IPS-20b (cell line): ENCODE measurements at regions not wholly inside any gene's neighbourhood (a gene's known extent, or its start where the extent isn't known, plus 50 kb on each side); places are given as distances from the start of the nearest gene placed in this dataset.
"Not testable (repeated sequence)": the region's sequence is repeated elsewhere in the genome, so short reads cannot be mapped to it uniquely, and the experiment has no call there.

Experiments used
- H3K27ac ChIP-seq: one replicate; pipeline ENCODE4 v1.5.1; 2013; ENCODE audit warnings: low read length
- H3K27me3 ChIP-seq: 2 replicates; pipeline ENCODE4 v1.6.1; 2013; ENCODE audit warnings: mild to moderate bottlenecking, low read length, inconsistent platforms; ENCODE audit not compliant: insufficient read depth
- H3K36me3 ChIP-seq: 2 replicates; pipeline ENCODE4 v1.6.1; 2013; ENCODE audit warnings: low read depth, mild to moderate bottlenecking, inconsistent platforms, low read length, moderate library complexity; ENCODE audit not compliant: insufficient read depth
- H3K4me1 ChIP-seq: 2 replicates; pipeline ENCODE4 v1.6.1; 2013; ENCODE audit warnings: mild to moderate bottlenecking, control low read depth, inconsistent platforms, low read length, moderate library complexity; ENCODE audit not compliant: insufficient read depth
- H3K4me3 ChIP-seq: 2 replicates; pipeline ENCODE4 v1.5.1; 2013; ENCODE audit warnings: mild to moderate bottlenecking, low read length, inconsistent platforms
- H3K9ac ChIP-seq: 2 replicates; pipeline ENCODE4 v1.6.1; 2013; ENCODE audit warnings: low read depth, mild to moderate bottlenecking, inconsistent platforms, low read length, moderate library complexity
- H3K9me3 ChIP-seq: 2 replicates; pipeline ENCODE4 v1.6.1; 2013; ENCODE audit warnings: mild to moderate bottlenecking, low read depth, low read length, inconsistent platforms; ENCODE audit not compliant: insufficient read depth

DNA sequence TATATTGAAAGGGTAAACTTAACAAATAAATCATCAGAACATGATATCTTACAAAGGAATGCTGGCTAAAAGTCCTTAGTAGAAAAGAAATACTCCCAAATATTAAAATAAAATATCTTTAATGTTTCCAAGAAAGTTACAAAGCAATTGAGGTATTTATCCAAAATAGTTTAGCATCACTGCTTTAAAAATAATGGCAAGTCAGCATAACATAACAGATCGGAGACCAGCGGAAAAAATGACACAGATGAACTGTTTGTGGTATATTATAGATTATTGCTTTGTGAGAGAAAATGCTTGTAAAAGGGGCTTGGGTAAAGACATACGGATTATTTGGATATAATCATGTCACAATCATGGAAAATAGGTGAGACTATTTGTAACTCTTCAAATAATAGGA lies 168.5 kb upstream of the TEX13C start:
- no peaks in the 10 kb centered on the region for H3K9me3 ChIP-seq
- H3K4me3 ChIP-seq, result no peak overlapping the region
- H3K27me3 ChIP-seq, result no peaks in the 10 kb centered on the region
- H3K9ac ChIP-seq, result no peak overlapping the region
- H3K36me3 ChIP-seq, result no peaks in the 10 kb centered on the region
- no peak overlapping the region for H3K27ac ChIP-seq
- H3K4me1 ChIP-seq, result peaks cover 4% of the 10 kb centered on the region; the same call in 1 of the 2 replicates

DNA sequence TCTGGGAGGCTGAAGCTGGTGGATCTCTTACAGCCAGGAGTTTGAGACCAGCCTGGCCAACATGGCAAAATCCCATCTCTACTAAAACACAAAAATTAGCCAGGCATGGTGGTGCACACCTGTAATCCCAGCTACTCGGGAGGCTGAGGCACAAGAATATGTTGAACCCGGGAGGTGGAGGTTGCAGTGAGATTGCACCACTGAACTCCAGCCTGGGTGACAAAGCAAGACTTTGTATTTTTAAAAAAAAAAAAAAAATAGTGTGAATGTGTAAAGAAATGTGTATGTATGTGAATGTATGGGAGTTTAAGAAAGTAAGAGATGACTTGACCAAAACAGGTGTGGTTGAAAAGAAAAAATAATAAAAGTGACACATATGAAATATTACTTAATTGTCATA lies 167.7 kb upstream of the TEX13C start:
- Histone ChIP-seq H3K36me3 (no peaks in the 10 kb centered on the region), H3K27me3 (no peaks in the 10 kb centered on the region), H3K9me3 (no peaks in the 10 kb centered on the region), H3K27ac (no peak overlapping the region), H3K4me3 (no peak overlapping the region), H3K9ac (no peak overlapping the region), H3K4me1 (peaks cover 4% of the 10 kb centered on the region; the same call in 1 of the 2 replicates)

DNA sequence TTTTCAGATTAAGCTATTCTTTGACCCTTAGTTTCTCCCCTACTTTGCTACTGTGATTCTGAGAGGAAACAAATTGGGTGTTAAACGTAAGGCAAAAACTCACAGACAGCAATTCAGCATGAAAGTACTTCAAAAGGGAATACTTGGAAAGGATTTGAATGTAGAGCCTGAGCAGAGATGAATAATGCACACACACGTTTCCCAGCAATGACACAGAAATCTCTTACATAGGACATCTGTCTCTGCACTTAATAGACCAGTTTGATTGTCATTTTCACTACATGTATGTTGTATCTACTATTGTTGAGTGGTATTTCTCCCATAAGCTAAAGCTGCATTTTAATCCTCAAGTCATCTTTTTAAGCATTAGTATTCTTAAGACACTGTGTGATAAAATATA lies 166.1 kb upstream of the TEX13C start:
- Histone ChIP-seq H3K4me3 (no peak overlapping the region), H3K27me3 (no peaks in the 10 kb centered on the region)

DNA sequence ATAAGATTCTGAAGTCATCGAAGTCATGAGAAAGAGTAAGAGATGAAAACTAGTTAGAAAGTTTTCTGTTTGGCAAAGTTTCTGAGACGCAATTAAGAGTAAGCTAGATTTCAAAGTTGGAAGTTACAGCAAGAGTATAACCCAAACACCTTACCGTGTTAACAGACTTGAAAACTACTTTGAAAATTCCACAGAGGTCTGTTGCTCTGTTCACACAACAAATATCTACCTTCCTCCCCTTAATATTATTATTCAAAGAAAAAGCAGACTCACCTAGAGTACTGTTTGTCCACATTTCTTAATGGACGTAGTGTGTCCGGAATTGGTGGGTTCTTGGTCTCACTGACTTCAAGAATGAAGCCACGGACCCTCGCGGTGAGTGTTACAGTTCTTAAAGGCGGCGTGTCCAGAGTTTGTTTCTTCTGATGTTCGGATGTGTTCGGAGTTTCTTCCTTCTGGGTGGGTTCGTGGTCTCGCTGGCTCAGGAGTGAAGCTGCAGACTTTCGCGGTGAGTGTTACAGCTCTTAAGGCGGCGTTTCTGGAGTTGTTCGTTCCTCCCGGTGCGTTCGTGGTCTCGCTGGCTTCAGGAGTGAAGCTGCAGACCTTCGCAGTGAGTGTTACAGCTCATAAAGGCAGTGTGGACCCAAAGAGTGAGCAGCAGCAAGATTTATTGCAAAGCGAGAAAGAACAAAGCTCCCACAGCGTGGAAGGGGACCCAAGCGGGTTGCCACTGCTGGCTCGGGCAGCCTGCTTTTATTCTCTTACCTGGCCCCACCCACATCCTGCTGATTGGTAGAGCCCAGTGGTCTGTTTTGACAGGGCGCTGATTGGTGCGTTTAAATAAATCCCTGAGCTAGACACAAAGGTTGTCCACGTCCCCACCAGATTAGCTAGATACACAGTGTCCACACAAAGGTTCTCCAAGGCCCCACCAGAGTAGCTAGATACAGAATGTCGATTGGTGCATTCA lies 165.1 kb upstream of the TEX13C start:
- H3K36me3 ChIP-seq, H3K9me3 ChIP-seq, H3K9ac ChIP-seq, H3K4me1 ChIP-seq, H3K27me3 ChIP-seq, H3K4me3 ChIP-seq, H3K27ac ChIP-seq: not testable (repeated sequence)

More for the DNA sequence above, 166.1 kb upstream of the TEX13C start:
- no peaks in the 10 kb centered on the region for H3K9me3 ChIP-seq
- no peak overlapping the region for H3K27ac ChIP-seq
- peaks cover 4% of the 10 kb centered on the region; the same call in 1 of the 2 replicates for H3K4me1 ChIP-seq
- no peaks in the 10 kb centered on the region for H3K36me3 ChIP-seq
- H3K9ac ChIP-seq, result no peak overlapping the region

DNA sequence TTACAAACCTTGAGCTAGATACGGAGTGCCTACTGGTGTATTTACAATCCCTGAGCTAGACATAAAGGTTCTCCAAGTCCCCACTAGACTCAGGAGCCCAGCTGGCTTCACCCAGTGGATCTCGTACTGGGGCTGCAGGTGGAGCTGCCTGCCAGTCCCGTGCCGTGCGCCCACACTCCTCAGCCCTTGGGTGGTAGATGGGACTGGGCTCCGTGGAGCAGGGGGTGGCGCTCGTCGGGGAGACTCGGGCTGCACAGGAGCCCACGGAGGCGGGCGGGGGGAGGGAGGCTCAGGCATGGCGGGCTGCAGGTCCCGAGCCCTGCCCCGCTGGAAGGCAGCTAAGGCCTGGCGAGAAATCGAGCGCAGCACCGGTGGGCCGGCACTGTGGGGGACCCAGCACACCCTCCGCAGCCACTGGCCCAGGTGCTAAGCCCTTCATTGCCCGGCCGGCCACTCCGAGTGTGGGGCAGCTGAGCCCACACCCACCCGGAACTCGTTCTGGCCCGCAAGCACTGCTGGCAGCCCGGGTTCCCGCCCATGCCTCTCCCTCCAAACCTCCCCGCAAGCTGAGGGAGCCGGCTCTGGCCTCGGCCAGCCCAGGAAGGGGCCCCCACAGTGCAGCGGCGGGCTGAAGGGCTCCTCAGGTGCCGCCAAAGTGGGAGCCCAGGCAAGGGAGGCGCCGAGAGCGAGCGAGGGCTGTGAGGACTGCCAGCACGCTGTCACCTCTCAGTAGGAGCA lies 164.2 kb upstream of the TEX13C start:
- H3K9me3 ChIP-seq, H3K4me3 ChIP-seq, H3K27ac ChIP-seq, H3K4me1 ChIP-seq, H3K27me3 ChIP-seq, H3K36me3 ChIP-seq, H3K9ac ChIP-seq: not testable (repeated sequence)

DNA sequence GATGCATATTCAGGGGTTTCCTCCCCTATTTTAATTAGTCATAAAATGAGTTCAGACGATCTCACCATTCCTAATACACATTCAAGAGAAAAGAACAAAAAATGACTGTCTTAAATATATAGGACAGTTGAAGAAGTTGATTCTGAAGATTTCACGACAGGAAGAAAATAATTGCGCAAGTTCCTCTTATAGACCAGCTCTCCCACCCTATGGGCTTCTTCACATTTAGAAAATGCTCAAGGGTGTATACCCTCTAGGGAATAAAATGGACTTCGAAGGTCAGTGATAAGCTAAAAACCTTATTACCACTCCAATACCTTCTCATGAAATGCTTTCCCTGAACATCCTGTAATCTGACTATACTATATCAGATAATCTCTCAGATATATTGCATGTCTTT lies 149.2 kb upstream of the TEX13C start:
- H3K27me3 ChIP-seq, result no peaks in the 10 kb centered on the region
- no peak overlapping the region for H3K27ac ChIP-seq
- H3K36me3 ChIP-seq, result no peaks in the 10 kb centered on the region
- H3K9ac ChIP-seq, result no peak overlapping the region
- no peak overlapping the region for H3K4me3 ChIP-seq
- no peaks in the 10 kb centered on the region for H3K9me3 ChIP-seq
- H3K4me1 ChIP-seq, result no peaks in the 10 kb centered on the region

DNA sequence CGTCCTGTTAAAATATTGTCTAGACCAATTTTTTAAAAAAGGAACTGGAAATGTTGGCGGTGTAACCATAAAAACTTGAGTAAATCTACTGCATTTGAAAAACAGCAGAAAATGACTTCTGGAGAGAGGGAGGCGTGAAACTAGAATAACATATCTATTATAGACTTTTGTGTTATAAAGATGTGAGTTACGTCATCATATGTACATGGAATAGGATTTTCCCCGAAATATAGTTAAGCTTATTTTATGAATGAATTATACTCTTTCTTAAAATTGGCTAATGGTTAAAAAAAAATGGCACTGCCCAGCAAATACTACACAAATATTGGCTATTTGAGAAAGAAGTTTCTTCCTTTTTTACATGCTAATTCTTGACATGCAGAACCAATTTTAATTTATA lies 147.1 kb upstream of the TEX13C start:
- no peak overlapping the region for H3K9ac ChIP-seq
- H3K36me3 ChIP-seq, result no peaks in the 10 kb centered on the region
- no peak overlapping the region for H3K27ac ChIP-seq
- no peaks in the 10 kb centered on the region for H3K9me3 ChIP-seq
- H3K27me3 ChIP-seq, result no peaks in the 10 kb centered on the region
- no peaks in the 10 kb centered on the region; the same call in 1 of the 2 replicates for H3K4me1 ChIP-seq
- no peak overlapping the region for H3K4me3 ChIP-seq

DNA sequence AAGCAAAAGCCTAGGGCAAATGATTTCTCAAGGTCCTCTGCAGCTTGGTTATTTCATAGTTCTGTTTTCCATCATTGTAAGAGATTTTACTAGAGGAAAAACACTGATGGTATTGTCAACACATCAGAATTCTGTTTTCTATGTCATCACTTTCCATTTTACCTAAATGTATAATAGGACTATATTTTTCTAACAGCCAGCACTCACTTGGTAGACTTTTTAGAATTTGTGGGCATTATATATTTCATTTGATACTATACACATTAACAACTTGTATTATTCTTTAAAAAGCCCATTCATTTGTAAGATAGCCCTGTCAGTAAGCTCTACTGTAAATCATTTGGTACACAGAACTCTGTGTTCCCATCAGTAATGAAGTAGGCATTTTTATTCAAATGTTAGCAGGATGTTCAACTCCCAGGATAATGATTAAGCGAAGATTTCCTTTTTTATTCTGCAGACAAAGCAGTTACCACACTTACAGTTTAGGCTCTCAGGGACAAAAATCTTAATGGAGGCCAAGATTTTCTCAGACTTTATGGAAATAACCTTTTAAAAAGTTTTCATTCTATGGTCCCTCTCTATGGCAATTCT lies 143.6 kb upstream of the TEX13C start:
- no peaks in the 10 kb centered on the region for H3K9me3 ChIP-seq
- no peak overlapping the region for H3K4me3 ChIP-seq
- no peaks in the 10 kb centered on the region; the same call in 1 of the 2 replicates for H3K4me1 ChIP-seq
- H3K9ac ChIP-seq, result no peak overlapping the region
- no peaks in the 10 kb centered on the region for H3K36me3 ChIP-seq
- H3K27me3 ChIP-seq, result no peaks in the 10 kb centered on the region
- no peak overlapping the region for H3K27ac ChIP-seq

DNA sequence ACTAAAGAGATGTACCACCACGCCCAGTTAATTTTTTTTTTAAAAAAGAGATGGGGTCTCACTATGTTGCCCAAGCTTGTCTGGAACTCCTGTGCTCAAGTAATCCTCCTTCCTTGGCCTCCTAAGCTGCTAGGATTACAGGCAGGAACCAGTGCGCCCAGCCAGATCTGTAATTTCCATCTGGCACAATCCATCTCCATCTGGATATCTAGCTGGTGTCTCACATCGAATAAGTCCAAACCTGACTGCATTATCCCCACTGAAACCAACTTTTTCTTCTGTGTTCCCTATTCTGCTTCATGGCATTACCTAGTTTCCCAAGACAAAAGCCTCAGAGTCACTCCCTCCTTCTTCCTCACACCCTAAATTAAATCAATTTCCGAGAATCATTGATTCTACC lies 125.8 kb upstream of the TEX13C start:
- Histone ChIP-seq H3K4me3 (no peak overlapping the region), H3K36me3 (no peaks in the 10 kb centered on the region), H3K9ac (no peak overlapping the region), H3K27me3 (no peaks in the 10 kb centered on the region), H3K4me1 (no peaks in the 10 kb centered on the region; the same call in 1 of the 2 replicates), H3K27ac (no peak overlapping the region), H3K9me3 (no peaks in the 10 kb centered on the region)

DNA sequence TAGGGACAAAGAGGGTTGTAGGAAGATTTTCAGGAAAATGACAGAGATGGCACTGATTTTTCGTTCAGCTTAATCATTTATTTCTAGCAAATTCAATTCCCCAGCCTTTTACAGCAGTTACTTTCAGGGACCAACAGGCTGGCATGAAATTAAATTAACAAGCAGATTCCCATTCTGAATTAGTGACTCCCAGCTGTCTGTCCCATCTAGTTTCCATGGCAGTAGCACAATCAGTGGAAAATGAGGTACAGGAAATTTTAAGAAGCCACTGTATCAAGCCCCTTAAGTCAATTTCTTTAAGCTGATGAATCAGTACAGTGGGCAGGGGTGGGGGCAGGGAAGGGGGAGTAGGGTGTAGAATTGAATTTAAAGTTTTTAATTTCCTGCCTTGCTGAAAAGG lies 121.1 kb upstream of the TEX13C start:
- no peak overlapping the region for H3K4me3 ChIP-seq
- peaks cover 30% of the 10 kb centered on the region for H3K27me3 ChIP-seq
- no peaks in the 10 kb centered on the region; the same call in 1 of the 2 replicates for H3K4me1 ChIP-seq
- H3K9me3 ChIP-seq, result no peaks in the 10 kb centered on the region
- no peaks in the 10 kb centered on the region for H3K36me3 ChIP-seq
- H3K27ac ChIP-seq, result no peak overlapping the region
- H3K9ac ChIP-seq, result no peak overlapping the region

DNA sequence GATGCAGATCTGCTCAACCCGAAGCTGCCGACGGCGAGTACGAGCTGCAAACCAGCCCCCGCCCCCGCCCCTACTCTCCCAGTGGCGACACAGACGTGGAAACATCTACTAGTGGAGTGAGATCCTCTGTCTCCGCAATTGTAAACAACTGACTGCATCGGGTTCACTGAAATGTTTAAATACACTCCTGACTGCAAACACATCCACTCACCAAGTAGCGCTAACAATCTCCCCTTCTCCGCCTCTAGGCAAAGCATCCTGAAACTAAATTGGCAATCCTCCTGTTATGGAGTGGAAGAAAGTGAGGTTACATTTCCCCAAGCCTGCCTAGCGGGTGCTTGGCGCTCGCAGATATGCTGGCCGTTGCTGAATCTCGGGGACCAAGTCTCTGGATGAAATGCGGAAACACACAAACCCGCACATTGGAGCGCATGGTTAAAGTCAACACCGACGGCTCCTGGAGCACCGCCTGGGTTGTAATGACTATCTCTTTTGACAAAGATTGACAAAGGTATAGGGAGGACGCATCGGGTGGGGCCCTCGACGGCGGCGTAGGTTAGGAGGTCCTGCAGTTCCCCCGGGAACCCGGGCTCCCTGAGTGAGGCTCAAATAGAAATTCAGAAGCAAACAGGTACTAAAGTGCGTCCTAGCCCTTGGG lies 117.0 kb upstream of the TEX13C start:
- Histone ChIP-seq H3K9me3 (no peaks in the 10 kb centered on the region), H3K4me3 (peak overlapping the region; percentile 78), H3K36me3 (no peaks in the 10 kb centered on the region), H3K9ac (no peak overlapping the region), H3K4me1 (no peaks in the 10 kb centered on the region; the same call in none of the 2 replicates), H3K27ac (no peak overlapping the region), H3K27me3 (peaks cover 35% of the 10 kb centered on the region)
